GM20000 (cell line): ENCODE measurements at regions not wholly inside any gene's neighbourhood (a gene's known extent, or its start where the extent isn't known, plus 50 kb on each side); places are given as distances from the start of the nearest gene placed in this dataset.

Experiments used
- DNase-seq: peaks from one replicate; pipeline ENCODE4 v3.0.0; 2012; ENCODE audit warnings: low spot score
- CTCF ChIP-seq: IDR thresholded peaks from 2 replicates; pipeline ENCODE4 v1.5.1; 2012; ENCODE audit warnings: mild to moderate bottlenecking, control low read depth; ENCODE audit errors: extremely low read depth, missing control alignments

GRCh38 chr3:174767853-174768382 is 91.2 kb upstream of the NAALADL2 start:
- TF ChIP-seq CTCF, result no peak
- DNase-seq, result no peak

- no peak for TF ChIP-seq CTCF
- no peak for DNase-seq
Observed at GRCh38 chr3:174769171-174769570, 90.0 kb upstream of the NAALADL2 start.

GRCh38 chr3:174775603-174776002 is 83.5 kb upstream of the NAALADL2 start:
- no peak for TF ChIP-seq CTCF
- no peak for DNase-seq

- no peak for DNase-seq
Observed at GRCh38 chr3:174776123-174776522, 83.0 kb upstream of the NAALADL2 start.

GRCh38 chr3:174776636-174777035 is 82.5 kb upstream of the NAALADL2 start:
- TF ChIP-seq CTCF, result no peak
- no peak for DNase-seq

More at GRCh38 chr3:174776123-174776522, 83.0 kb upstream of the NAALADL2 start:
- TF ChIP-seq CTCF, result no peak

- DNase-seq, result no peak
- no peak for TF ChIP-seq CTCF
Observed at GRCh38 chr3:174777813-174778212, 81.3 kb upstream of the NAALADL2 start.

- no peak for TF ChIP-seq CTCF
- no peak for DNase-seq
Observed at GRCh38 chr3:174783502-174783901, 75.6 kb upstream of the NAALADL2 start.
